OCI-LY3 (cell line): ENCODE measurements at regions not wholly inside any gene's neighbourhood (a gene's known extent, or its start where the extent isn't known, plus 50 kb on each side); places are given as distances from the start of the nearest gene placed in this dataset.

Source experiments
- EZH2phosphoT487 ChIP-seq: fragments of 200-600 bp; shearing (Covaris generic); IDR thresholded peaks from 2 replicates; pipeline ENCODE4 v1.6.1; 2018; ENCODE audit warnings: antibody characterized with exemption, mixed run types, low read depth
- TF ChIP-seq, protein P1 (sequence below): fragments of 200-600, 300-600 bp; sonication (generic); IDR thresholded peaks from 2 replicates; pipeline ENCODE4 v1.5.1; 2014; ENCODE audit warnings: antibody characterized with exemption, low read length, low read depth

DNA sequence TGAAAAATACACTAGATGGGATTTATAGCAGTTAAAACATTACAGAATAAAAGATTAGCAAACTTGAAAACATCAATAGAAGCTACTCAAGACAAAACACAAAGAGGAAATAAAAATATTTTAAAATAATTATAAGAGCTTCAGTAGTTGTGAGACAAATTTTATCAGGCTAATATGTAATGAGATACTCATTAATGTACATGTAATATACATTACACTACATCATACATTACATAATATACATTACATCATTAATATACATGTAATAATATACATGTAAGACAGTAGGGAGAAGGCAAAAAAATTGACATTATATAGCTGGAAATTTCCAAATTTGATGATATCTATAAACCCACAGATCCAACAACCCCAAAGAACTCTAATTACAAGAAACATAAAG is 249.4 kb upstream of the HMGA2 start:
- TF ChIP-seq, protein P1, sequence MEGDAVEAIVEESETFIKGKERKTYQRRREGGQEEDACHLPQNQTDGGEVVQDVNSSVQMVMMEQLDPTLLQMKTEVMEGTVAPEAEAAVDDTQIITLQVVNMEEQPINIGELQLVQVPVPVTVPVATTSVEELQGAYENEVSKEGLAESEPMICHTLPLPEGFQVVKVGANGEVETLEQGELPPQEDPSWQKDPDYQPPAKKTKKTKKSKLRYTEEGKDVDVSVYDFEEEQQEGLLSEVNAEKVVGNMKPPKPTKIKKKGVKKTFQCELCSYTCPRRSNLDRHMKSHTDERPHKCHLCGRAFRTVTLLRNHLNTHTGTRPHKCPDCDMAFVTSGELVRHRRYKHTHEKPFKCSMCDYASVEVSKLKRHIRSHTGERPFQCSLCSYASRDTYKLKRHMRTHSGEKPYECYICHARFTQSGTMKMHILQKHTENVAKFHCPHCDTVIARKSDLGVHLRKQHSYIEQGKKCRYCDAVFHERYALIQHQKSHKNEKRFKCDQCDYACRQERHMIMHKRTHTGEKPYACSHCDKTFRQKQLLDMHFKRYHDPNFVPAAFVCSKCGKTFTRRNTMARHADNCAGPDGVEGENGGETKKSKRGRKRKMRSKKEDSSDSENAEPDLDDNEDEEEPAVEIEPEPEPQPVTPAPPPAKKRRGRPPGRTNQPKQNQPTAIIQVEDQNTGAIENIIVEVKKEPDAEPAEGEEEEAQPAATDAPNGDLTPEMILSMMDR, result no peak
- TF ChIP-seq EZH2phosphoT487, result no peak
